ENCODE measurements at regions not wholly inside any gene's neighbourhood (a gene's known extent, or its start where the extent isn't known, plus 50 kb on each side); places are given as distances from the start of the nearest gene placed in this dataset.

DNA sequence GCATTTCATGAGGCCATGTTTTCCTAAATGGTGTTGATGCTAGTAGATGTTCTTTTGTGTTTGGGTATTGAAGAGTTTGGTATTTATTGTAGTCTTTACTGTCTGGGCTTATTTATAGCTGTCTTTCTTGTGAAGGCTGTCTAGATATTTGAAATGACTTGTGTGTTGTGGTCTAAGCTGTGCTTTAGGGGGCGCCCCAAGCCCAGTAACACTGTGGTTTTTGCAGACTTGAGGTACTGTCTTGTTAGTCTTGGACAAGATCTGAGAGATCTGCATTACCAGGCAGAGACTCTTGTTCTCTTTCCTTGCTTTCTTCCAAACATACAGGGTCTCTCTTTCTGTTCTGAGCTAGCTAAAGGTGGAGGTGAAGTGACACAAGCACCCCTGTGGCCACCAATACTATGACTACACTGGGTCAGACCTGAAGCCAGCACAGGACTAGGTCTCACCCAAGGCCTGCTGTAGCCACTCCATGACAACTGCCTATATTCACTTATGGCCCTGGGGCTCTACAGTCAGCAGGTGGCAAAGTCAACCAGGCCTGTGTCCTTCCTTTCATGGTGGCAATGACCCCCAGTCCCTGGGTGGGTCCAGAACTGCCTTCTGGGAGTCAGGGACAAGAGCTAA, 152.1 kb upstream of the TBC1D5 start:
- Histone ChIP-seq H3K14ac (ENCODE audit: low read length) (no peak overlapping the region), H3K27ac (ENCODE audit: low read depth, low read length) (no peak overlapping the region), H3K4me3 (ENCODE audit: low read depth, low read length) (no peak overlapping the region), H4K8ac (ENCODE audit: low read depth, low read length) (no peak overlapping the region), H2AK5ac (ENCODE audit: low read length) (no peak overlapping the region), H3K4me2 (ENCODE audit: low read length) (no peak overlapping the region), H2BK5ac (ENCODE audit: low read depth, low read length, poor library complexity) (no peak overlapping the region), H3K36me3 (ENCODE audit: control insufficient read depth in 1 of 2, insufficient read depth in 2 of 2, low read length in 2 of 2) (no peaks in the 10 kb centered on the region), H3K79me1 (ENCODE audit: low read length) (no peaks in the 10 kb centered on the region), H3K23ac (ENCODE audit: low read length) (no peak overlapping the region), H4K12ac (ENCODE audit: low read depth, low read length) (no peak overlapping the region), H3K4ac (ENCODE audit: low read depth, low read length) (no peak overlapping the region), H2BK120ac (ENCODE audit: insufficient read depth, low read length, poor library complexity) (no peak overlapping the region), H3K79me2 (ENCODE audit: control insufficient read depth, insufficient read depth, low read length, poor library complexity) (no peaks in the 10 kb centered on the region), H3K4me1 (ENCODE audit: control insufficient read depth in 1 of 2, insufficient read depth in 2 of 2, low read length in 2 of 2) (no peaks in the 10 kb centered on the region), H3K9me3 (ENCODE audit: insufficient read depth, low read depth, low read length) (no peaks in the 10 kb centered on the region), H4K91ac (ENCODE audit: low read depth, low read length) (no peak overlapping the region), H2BK12ac (ENCODE audit: low read length) (no peak overlapping the region), H3K9ac (ENCODE audit: low read length) (no peak overlapping the region), H2AFZ (ENCODE audit: insufficient read depth, low read length, poor library complexity) (no peak overlapping the region), H3K27me3 (ENCODE audit: insufficient read depth, low read length) (no peaks in the 10 kb centered on the region), H3K18ac (ENCODE audit: low read length) (no peak overlapping the region)
- DNase-seq = peak in 1 of 2 donors; percentile 20
- no CpG with 5 or more reads among the region's 1 CpG for WGBS (ENCODE audit: extremely low coverage, insufficient coverage, insufficient read length)

DNA sequence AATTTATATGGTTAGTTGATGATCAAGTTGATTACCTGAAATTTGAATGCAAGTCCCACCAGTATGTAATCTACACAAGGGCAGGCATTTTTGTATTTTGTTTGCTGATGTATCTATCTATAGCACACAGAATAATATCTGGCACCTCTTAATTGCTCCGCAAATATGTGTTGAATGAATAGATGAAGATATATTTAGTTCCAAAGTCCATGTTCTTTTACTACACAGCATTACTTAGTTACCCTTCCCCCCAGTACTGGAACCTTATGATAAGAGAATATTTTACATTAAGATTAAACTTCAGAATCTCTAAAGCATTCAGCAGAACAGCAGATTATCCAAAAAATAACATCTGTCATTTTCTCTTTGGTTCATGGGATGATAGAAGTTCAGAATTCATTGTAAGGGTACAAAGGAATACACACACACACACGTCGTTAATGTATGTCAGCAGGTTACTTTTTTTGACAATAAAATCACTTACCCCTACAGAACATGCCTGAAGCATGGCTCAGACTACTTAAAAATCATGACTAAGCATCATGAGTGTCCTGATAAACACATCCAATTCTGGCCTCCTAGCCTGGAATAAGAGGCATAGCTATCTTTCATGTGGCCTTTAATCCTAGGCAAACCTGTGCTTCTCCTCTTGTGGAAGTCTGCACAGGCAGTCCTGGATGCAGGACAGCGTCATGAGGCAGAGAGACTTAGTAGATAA, 148.9 kb upstream of the TBC1D5 start:
- H4K91ac ChIP-seq (ENCODE audit: low read depth, low read length) = no peak overlapping the region
- H4K12ac ChIP-seq (ENCODE audit: low read depth, low read length) = no peak overlapping the region
- no peak overlapping the region for H2AFZ ChIP-seq (ENCODE audit: insufficient read depth, low read length, poor library complexity)
- no peak overlapping the region for H3K4ac ChIP-seq (ENCODE audit: low read depth, low read length)
- H3K4me1 ChIP-seq (ENCODE audit: control insufficient read depth in 1 of 2, insufficient read depth in 2 of 2, low read length in 2 of 2) = no peaks in the 10 kb centered on the region
- H3K4me3 ChIP-seq (ENCODE audit: low read depth, low read length) = no peak overlapping the region
- H3K9ac ChIP-seq (ENCODE audit: low read length) = no peak overlapping the region
- H3K14ac ChIP-seq (ENCODE audit: low read length) = no peak overlapping the region
- no peak overlapping the region for H3K18ac ChIP-seq (ENCODE audit: low read length)
- DNase-seq = peak in 1 of 2 donors; percentile 39
- H3K23ac ChIP-seq (ENCODE audit: low read length) = no peak overlapping the region
- H3K4me2 ChIP-seq (ENCODE audit: low read length) = no peak overlapping the region
- H3K27ac ChIP-seq (ENCODE audit: low read depth, low read length) = no peak overlapping the region
- no peak overlapping the region for H2AK5ac ChIP-seq (ENCODE audit: low read length)
- H2BK120ac ChIP-seq (ENCODE audit: insufficient read depth, low read length, poor library complexity) = no peak overlapping the region
- H3K27me3 ChIP-seq (ENCODE audit: insufficient read depth, low read length) = no peaks in the 10 kb centered on the region
- no peaks in the 10 kb centered on the region for H3K79me2 ChIP-seq (ENCODE audit: control insufficient read depth, insufficient read depth, low read length, poor library complexity)
- no peaks in the 10 kb centered on the region for H3K79me1 ChIP-seq (ENCODE audit: low read length)
- no peaks in the 10 kb centered on the region for H3K9me3 ChIP-seq (ENCODE audit: insufficient read depth, low read depth, low read length)
- no peaks in the 10 kb centered on the region for H3K36me3 ChIP-seq (ENCODE audit: control insufficient read depth in 1 of 2, insufficient read depth in 2 of 2, low read length in 2 of 2)
- H4K8ac ChIP-seq (ENCODE audit: low read depth, low read length) = no peak overlapping the region
- H2BK12ac ChIP-seq (ENCODE audit: low read length) = no peak overlapping the region
- WGBS (ENCODE audit: extremely low coverage, insufficient coverage, insufficient read length) = no CpG with 5 or more reads among the region's 4 CpGs
- H2BK5ac ChIP-seq (ENCODE audit: low read depth, low read length, poor library complexity) = no peak overlapping the region

DNA sequence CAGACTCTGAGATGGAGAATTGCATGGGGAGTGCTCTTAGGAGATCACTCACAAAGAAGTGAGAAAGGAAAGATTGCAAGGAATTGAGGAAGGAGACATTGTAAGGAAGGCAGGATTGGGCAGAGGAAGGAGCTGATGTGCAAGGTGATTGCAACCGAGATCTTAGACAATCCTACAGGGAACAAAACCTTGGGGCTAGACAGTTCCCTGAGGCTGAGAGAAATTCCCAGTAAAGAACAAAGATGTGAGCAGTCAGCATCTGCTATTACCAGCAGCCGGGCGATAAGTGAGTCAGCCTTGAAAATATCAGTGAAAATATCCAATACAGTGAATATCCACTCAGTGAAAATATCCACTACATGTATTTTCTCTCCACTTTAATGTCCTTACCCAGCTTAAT, 143.6 kb upstream of the TBC1D5 start:
- no peak overlapping the region for H4K91ac ChIP-seq (ENCODE audit: low read depth, low read length)
- no peak overlapping the region for H4K12ac ChIP-seq (ENCODE audit: low read depth, low read length)
- H3K4me2 ChIP-seq (ENCODE audit: low read length) = no peak overlapping the region
- no peaks in the 10 kb centered on the region for H3K4me1 ChIP-seq (ENCODE audit: control insufficient read depth in 1 of 2, insufficient read depth in 2 of 2, low read length in 2 of 2)
- H2BK5ac ChIP-seq (ENCODE audit: low read depth, low read length, poor library complexity) = no peak overlapping the region
- no peak overlapping the region for H2AK5ac ChIP-seq (ENCODE audit: low read length)
- no peaks in the 10 kb centered on the region for H3K27me3 ChIP-seq (ENCODE audit: insufficient read depth, low read length)
- DNase-seq = peak; percentile 74 to 83
- H3K9me3 ChIP-seq (ENCODE audit: insufficient read depth, low read depth, low read length) = no peaks in the 10 kb centered on the region
- H3K36me3 ChIP-seq (ENCODE audit: control insufficient read depth in 1 of 2, insufficient read depth in 2 of 2, low read length in 2 of 2) = no peaks in the 10 kb centered on the region
- H2AFZ ChIP-seq (ENCODE audit: insufficient read depth, low read length, poor library complexity) = no peak overlapping the region
- no peak overlapping the region for H4K8ac ChIP-seq (ENCODE audit: low read depth, low read length)
- H3K79me2 ChIP-seq (ENCODE audit: control insufficient read depth, insufficient read depth, low read length, poor library complexity) = no peaks in the 10 kb centered on the region
- no peak overlapping the region for H3K4ac ChIP-seq (ENCODE audit: low read depth, low read length)
- no peak overlapping the region for H3K4me3 ChIP-seq (ENCODE audit: low read depth, low read length)
- H3K23ac ChIP-seq (ENCODE audit: low read length) = no peak overlapping the region
- H3K9ac ChIP-seq (ENCODE audit: low read length) = no peak overlapping the region
- WGBS (ENCODE audit: extremely low coverage, insufficient coverage, insufficient read length) = no CpG with 5 or more reads among the region's 3 CpGs
- no peak overlapping the region for H2BK120ac ChIP-seq (ENCODE audit: insufficient read depth, low read length, poor library complexity)
- H2BK12ac ChIP-seq (ENCODE audit: low read length) = no peak overlapping the region
- H3K27ac ChIP-seq (ENCODE audit: low read depth, low read length) = no peak overlapping the region
- no peak overlapping the region for H3K14ac ChIP-seq (ENCODE audit: low read length)
- no peak overlapping the region for H3K18ac ChIP-seq (ENCODE audit: low read length)
- H3K79me1 ChIP-seq (ENCODE audit: low read length) = peaks cover 1% of the 10 kb centered on the region

DNA sequence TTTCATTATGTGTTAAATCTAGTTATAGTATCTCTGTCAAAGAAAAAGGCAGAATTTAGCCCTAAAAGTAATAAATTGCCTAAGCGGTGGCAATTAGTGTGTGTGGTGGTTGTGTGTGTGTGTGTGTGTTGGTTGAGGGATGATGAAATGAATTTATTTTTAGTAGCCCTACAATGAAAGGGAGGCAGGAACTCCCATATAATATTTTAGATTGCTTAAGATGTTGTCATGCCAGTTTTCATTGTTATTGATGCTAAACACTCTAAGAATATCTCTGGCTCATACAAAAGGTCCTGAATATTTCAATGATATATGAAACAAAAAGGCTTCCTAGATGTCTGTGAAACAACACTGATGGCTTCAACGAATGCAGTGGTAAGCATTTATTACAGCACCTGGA, 140.6 kb upstream of the TBC1D5 start:
- Histone ChIP-seq H4K91ac (ENCODE audit: low read depth, low read length) (no peak overlapping the region), H3K27me3 (ENCODE audit: insufficient read depth, low read length) (no peaks in the 10 kb centered on the region), H3K79me1 (ENCODE audit: low read length) (peaks cover 1% of the 10 kb centered on the region), H3K36me3 (ENCODE audit: control insufficient read depth in 1 of 2, insufficient read depth in 2 of 2, low read length in 2 of 2) (no peaks in the 10 kb centered on the region), H3K4me1 (ENCODE audit: control insufficient read depth in 1 of 2, insufficient read depth in 2 of 2, low read length in 2 of 2) (no peaks in the 10 kb centered on the region), H2AFZ (ENCODE audit: insufficient read depth, low read length, poor library complexity) (no peak overlapping the region), H2AK5ac (ENCODE audit: low read length) (no peak overlapping the region), H2BK120ac (ENCODE audit: insufficient read depth, low read length, poor library complexity) (no peak overlapping the region), H2BK12ac (ENCODE audit: low read length) (no peak overlapping the region), H3K4me3 (ENCODE audit: low read depth, low read length) (no peak overlapping the region), H2BK5ac (ENCODE audit: low read depth, low read length, poor library complexity) (no peak overlapping the region), H3K18ac (ENCODE audit: low read length) (no peak overlapping the region), H3K4ac (ENCODE audit: low read depth, low read length) (no peak overlapping the region), H4K12ac (ENCODE audit: low read depth, low read length) (no peak overlapping the region), H3K79me2 (ENCODE audit: control insufficient read depth, insufficient read depth, low read length, poor library complexity) (no peaks in the 10 kb centered on the region), H3K23ac (ENCODE audit: low read length) (no peak overlapping the region), H3K4me2 (ENCODE audit: low read length) (no peak overlapping the region), H4K8ac (ENCODE audit: low read depth, low read length) (no peak overlapping the region), H3K27ac (ENCODE audit: low read depth, low read length) (no peak overlapping the region), H3K14ac (ENCODE audit: low read length) (no peak overlapping the region), H3K9ac (ENCODE audit: low read length) (no peak overlapping the region), H3K9me3 (ENCODE audit: insufficient read depth, low read depth, low read length) (no peaks in the 10 kb centered on the region)
- no CpG with 5 or more reads among the region's 2 CpGs for WGBS (ENCODE audit: extremely low coverage, insufficient coverage, insufficient read length)
- peak in 1 of 2 donors; percentile 9 for DNase-seq
